HG03066 (cell line): ENCODE measurements at regions not wholly inside any gene's neighbourhood (a gene's known extent, or its start where the extent isn't known, plus 50 kb on each side); places are given as distances from the start of the nearest gene placed in this dataset.
"Not testable (repeated sequence)": the region's sequence is repeated elsewhere in the genome, so short reads cannot be mapped to it uniquely, and the experiment has no call there.

ENCODE experiments used
- ATAC-seq: cut with Tn5 transposase; IDR thresholded peaks from one replicate; pipeline ENCODE4 v1.9.1; 2021; ENCODE audit warnings: low read depth; ENCODE audit not compliant: unreplicated experiment

- no peak for ATAC-seq
Observed at GRCh38 chr6:167208819-167209576, 51.2 kb upstream of the GPR31 start.

DNA sequence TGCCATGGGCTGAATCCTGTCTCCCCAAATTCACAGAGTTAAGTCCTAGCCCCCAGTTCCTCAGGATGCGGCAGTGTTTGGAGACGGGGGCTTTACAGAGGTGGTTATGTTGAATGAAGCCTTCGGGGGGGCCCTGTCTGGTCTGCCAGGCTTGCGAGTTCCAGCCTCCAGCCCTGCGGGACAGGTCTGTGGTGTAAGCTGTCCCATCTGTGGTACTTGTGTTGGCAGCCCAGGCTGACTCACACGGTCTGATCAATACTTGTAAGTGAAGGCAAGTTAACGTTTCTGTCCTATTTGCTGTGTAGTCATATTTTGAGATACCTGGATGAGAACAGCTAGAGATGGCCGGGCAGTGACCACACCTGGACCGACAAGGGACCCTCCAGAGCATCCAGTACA lies 51.8 kb upstream of the GPR31 start:
- no peak for ATAC-seq

DNA sequence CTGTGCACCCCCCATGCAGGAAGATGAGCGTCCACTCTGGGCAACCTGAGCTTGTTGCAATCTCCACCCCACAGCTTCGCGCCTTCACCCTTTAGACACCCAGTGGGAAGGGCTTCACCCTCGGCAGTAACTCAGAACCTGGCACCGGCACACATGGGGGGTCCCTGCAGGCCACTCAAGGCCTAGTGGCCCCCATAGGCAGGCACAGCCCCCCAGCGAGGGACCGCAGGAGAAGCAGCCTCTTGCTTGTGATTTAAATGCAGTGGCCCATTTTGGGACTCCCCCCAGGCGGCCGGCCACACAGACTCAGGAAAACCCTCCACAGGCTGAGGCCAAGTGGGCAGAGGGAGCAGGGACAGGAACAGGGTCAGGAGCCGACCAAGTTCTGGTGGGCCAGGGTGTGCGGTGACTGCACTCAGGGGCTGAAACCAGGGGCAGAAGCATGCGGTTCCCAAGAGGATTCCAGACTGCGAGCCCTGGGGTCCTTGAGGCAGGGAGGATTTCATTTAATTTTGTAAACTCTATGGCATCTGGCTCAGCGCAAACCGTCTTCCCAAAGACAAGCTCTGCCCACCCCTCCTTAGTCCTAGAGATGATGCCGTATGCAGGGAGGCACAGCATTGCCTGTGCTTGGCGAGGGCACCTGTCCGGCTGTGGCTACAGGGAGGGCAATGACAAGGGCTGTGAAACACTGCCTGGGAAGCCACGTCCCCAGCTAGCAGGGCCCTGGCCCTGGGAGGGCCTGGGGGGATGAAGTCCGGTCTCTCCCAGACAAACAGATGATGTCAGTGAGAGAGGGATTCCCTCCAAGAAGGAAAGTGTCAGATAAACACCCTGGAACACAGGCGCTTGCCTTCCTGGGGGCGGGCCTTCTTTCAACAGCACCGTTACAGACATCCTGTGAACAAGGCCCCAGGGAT lies 52.9 kb upstream of the GPR31 start:
- ATAC-seq = no peak

- no peak for ATAC-seq
Observed at GRCh38 chr6:167211295-167211648, 53.5 kb upstream of the GPR31 start.

DNA sequence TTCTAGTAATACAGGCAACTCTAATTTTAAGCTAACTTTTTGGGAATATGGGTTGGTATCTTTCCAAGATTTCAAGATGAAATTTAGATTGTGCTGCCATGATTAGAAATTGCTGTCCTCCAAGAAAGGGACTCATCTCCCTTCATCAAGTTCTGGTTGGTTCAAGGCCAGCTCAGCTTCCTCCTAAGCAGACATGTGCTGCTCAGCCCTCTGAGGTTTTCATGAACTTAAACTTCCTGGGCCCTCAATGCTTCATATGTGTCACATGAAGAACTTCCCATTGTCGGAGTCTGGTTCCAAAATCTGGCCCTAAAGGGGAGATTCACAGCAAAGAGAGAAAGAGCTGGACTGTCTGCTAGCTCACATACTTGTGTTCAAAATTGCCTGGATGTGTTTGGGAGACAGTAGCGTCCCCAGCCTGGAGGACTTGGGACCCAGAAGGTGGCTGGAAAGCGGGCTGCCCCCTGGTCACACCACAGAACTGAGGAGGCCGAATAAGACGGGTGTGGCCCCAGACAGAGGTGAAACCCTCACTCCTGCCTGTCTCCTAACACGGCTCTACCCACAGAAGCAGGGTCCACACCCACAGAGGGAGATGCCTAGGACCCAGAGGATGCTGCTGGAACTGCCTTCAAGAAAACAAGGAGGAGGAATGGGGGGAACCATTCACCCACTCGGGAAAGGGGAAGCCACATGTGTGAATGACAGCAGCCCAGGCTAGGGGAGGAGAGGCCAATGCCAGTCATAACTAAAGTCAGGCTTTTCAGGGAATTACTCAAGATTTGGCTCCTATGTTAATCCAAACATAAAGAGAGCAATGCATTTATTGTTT lies 54.3 kb upstream of the GPR31 start:
- ATAC-seq = peak; percentile 25

GRCh38 chr6:167212713-167213005 lies 54.9 kb upstream of the GPR31 start:
- ATAC-seq = peak; percentile 50

DNA sequence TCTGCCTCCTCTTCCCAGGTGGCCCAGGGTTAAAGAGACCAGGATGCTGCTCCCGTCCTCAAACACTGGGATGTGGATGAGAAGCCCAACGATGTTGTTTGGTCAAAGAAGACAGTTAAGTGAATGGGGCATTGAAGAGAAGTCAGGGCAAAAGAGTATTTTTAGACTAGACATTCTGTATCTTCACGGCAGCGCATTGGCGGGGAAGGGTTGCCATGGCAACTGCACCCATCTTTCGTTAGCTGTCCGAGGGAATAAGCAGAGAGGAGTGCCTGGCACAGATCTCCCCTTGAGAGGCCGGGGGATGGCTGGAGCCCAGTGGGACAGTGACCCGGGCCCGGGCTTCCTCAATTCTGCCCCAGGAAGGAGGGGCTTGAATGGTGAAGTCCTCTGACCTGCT lies 56.4 kb upstream of the GPR31 start:
- ATAC-seq = no peak

- ATAC-seq = not testable (repeated sequence)
Observed at GRCh38 chr6:167215429-167216250, 57.9 kb upstream of the GPR31 start.

- not testable (repeated sequence) for ATAC-seq
Observed at GRCh38 chr6:167216390-167217050, 58.7 kb upstream of the GPR31 start.

DNA sequence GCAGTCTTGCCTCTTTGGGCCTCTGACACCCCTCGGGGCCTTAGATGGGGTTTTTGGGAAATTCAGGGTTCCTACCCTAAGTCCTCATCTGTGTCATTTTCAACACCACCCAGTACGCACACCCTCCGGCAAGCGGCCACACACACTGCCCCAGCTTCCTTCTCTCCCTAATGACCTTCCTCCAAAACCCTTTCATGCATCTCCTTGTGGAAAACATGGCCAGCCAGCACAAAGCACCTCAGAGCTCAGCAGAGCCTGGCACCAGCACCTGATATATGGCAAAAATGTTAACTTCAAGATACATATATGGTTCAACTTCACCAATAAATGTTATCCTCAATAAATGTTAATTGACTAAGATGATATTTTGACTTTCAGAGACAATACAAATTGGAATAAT lies 59.3 kb upstream of the GPR31 start:
- not testable (repeated sequence) for ATAC-seq

DNA sequence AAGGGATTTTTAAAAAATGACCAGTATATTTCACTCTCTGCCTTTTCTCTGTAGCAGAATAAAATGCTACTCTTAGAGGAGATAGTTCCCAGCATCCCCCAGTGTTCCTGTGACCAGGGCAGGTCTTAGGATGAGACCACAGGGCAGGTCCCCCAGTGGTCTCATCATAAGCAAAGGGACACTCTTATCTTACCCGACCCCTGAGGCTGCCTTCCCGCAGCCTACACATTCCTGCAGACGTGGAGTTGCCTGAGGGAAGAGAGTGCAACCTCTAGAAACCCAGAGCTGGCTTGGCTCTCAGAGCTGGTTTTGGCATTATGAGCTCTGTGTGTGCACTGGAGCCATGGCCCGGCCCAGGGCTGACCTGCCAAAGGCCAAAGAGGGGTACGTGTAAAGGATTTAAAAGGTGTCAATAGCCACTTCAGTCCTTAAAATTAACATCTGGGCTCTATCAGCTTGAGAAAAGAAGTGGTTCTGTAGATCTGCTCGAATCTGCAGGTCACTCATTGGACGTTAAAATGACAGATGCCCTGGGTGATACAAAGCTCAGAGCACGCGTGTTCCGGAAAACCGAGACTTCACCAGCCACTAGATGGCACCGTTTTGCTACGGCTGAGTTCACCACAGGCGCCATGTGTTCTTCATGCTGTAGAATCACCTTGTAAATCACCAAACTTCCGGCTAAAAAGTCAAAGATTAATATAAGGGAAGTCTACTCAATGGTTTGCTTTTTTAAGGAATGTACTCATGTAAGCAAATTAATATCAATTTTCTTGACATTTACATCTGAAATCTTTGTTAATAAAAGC lies 60.4 kb upstream of the GPR31 start:
- ATAC-seq = not testable (repeated sequence)

GRCh38 chr6:167219079-167219478 lies 61.3 kb upstream of the GPR31 start:
- ATAC-seq = not testable (repeated sequence)

- ATAC-seq = no peak
Observed at GRCh38 chr6:167219967-167220512, 62.3 kb upstream of the GPR31 start.

GRCh38 chr6:167221400-167222201 lies 63.8 kb upstream of the GPR31 start:
- no peak for ATAC-seq

DNA sequence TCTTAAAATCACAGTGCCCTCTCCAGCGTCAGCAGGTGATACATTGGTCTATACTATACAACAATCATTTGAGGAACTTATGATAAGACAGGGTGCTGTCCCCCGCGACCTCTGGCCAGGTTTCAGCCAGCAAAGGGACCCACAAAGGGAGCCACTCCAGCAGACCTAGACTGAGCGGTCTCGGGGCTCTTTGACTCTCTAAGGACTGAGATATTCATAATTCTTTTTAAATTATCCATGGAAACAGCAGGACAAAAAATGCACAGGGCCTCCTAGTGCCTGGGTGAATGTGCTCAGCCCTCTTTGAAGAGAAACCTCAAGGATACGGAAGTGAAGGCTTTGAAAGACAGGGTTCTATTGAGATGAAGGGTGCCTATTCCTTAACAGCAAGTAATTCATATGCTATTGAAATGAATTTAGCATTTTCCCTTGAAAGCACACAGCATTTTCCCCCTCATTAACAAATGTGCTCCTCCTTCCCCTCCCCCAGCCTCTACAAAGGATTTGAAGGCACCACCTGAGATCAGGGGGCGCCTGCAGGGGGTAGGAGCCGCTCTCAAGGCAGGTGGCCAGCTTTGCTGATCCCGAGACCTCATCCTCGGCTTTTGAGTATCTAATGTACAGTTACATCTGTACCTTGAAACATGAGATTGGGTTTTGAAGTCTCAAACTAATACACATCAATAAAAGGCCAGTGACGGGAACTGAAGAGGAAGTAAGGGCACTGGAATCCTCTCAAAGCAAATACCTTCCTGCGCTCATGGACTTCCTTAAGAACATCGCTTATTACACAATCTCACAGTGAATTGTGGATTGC lies 65.3 kb upstream of the UNC93A start:
- ATAC-seq = not testable (repeated sequence)

- no peak for ATAC-seq
Observed at GRCh38 chr6:167226383-167226685, 64.8 kb upstream of the UNC93A start.

DNA sequence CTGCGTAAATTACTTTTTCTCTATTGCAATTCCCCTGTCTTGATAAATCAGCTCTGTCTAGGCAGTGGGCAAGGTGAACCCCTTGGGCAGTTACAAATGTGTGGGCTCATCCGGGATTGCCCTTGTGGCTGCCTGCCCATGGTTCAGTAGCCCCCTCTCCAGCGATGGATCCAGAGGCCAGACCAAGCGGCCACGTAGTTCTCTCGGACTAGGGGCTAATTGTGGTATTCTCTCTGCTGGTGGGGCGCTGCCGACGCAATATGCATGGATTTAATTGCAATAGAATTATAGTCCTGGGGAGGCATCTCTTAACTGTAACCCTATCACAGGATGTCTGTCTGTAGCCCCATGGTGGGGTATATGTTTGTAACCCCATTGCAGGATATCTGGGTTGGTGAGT lies 64.3 kb upstream of the UNC93A start:
- no peak for ATAC-seq
